ENCODE measurements at regions not wholly inside any gene's neighbourhood (a gene's known extent, or its start where the extent isn't known, plus 50 kb on each side); places are given as distances from the start of the nearest gene placed in this dataset.
"Not testable (repeated sequence)": the region's sequence is repeated elsewhere in the genome, so short reads cannot be mapped to it uniquely, and the experiment has no call there.

- DNase-seq: not testable (repeated sequence)
Measured at GRCh38 chr2:91742973-91743490, 3051.6 kb downstream of the RPIA start.

- not testable (repeated sequence) for DNase-seq
Measured at GRCh38 chr2:91743910-91744309, 3052.4 kb downstream of the RPIA start.

- not testable (repeated sequence) for DNase-seq
Measured at GRCh38 chr2:91744700-91745141, 3053.2 kb downstream of the RPIA start.

GRCh38 chr2:91748902-91749301 lies 3057.4 kb downstream of the RPIA start:
- peak in 1 of 5 donors; percentile 8 for DNase-seq

GRCh38 chr2:91749665-91750064 lies 3058.2 kb downstream of the RPIA start:
- not testable (repeated sequence) for DNase-seq

- DNase-seq: not testable (repeated sequence)
Measured at GRCh38 chr2:91759361-91759941, 3068.0 kb downstream of the RPIA start.

- not testable (repeated sequence) for DNase-seq
Measured at GRCh38 chr2:91760672-91761071, 3069.2 kb downstream of the RPIA start.

- DNase-seq: not testable (repeated sequence)
Measured at GRCh38 chr2:91762312-91762711, 3070.8 kb downstream of the RPIA start.

GRCh38 chr2:91763710-91764109 lies 3072.2 kb downstream of the RPIA start:
- DNase-seq: not testable (repeated sequence)

GRCh38 chr2:91764581-91765002 lies 3073.1 kb downstream of the RPIA start:
- DNase-seq: not testable (repeated sequence)

GRCh38 chr2:91765018-91765754 lies 3073.7 kb downstream of the RPIA start:
- not testable (repeated sequence) for DNase-seq

GRCh38 chr2:91766349-91767048 lies 3075.0 kb downstream of the RPIA start:
- not testable (repeated sequence) for DNase-seq

GRCh38 chr2:91768301-91768700 lies 3076.8 kb downstream of the RPIA start:
- DNase-seq: not testable (repeated sequence)

- not testable (repeated sequence) for DNase-seq
Measured at GRCh38 chr2:91768997-91769396, 3077.5 kb downstream of the RPIA start.

- DNase-seq: not testable (repeated sequence)
Measured at GRCh38 chr2:91770046-91770575, 3078.6 kb downstream of the RPIA start.

GRCh38 chr2:91771604-91772003 lies 3080.1 kb downstream of the RPIA start:
- DNase-seq: not testable (repeated sequence)

GRCh38 chr2:91772240-91772937 lies 3080.9 kb downstream of the RPIA start:
- DNase-seq: not testable (repeated sequence)

GRCh38 chr2:91773810-91774209 lies 3082.3 kb downstream of the RPIA start:
- not testable (repeated sequence) for DNase-seq

- not testable (repeated sequence) for DNase-seq
Measured at GRCh38 chr2:91775193-91775592, 3083.7 kb downstream of the RPIA start.

- DNase-seq: not testable (repeated sequence)
Measured at GRCh38 chr2:91780324-91780723, 3088.9 kb downstream of the RPIA start.

- DNase-seq: not testable (repeated sequence)
Measured at GRCh38 chr2:91809391-91809790, 3061.8 kb upstream of the TEKT4 start.
